NCI-H187 treated with DMSO at 0.1 percent for 48 hours (cell line): ENCODE measurements at regions not wholly inside any gene's neighbourhood (a gene's known extent, or its start where the extent isn't known, plus 50 kb on each side); places are given as distances from the start of the nearest gene placed in this dataset.
"Not testable (repeated sequence)": the region's sequence is repeated elsewhere in the genome, so short reads cannot be mapped to it uniquely, and the experiment has no call there.

Experiments used
- DNase-seq: peaks from one replicate; lab custom pipeline; 2025; lab: John Stamatoyannopoulos, UW

DNA sequence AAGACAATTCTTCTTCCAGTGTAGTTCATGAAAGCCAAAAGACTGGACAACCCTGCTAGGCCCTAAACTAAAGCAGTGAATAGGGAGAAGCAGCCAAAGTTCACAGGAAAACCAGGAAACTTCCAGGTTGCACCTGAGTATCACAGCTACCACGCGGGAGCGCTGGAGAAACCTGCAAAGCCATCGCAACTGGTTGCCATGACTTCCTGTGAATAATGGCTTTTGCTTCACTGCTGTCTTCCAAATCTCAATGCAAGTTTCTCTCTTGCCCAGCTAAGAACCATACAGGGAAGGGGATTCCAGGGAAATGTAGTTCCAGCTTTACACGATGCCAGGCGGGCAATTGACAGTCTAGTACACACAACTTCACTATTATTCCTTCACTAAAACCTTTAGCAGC, 114.1 kb downstream of the GXYLT1 start:
- no peak for DNase-seq

DNA sequence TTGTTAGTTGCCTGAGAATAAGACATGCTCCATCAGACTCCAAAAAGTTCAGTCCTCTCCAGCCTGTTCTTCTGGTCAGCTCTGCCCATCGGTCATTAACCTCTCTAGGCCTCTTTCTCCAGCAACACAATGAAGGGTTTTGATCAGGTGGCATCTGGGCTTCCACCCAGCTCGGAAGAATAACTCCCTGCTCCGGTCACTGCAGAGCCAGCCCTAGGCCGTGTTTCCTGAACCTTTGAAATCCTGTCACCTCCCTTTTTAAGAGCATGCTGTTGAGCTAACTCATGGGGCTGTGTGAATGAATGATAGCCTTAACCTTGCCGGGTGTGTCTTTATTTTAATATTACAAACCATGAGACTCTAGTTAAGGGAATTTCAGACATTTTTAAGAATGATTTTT, 117.1 kb downstream of the GXYLT1 start:
- DNase-seq = no peak

DNA sequence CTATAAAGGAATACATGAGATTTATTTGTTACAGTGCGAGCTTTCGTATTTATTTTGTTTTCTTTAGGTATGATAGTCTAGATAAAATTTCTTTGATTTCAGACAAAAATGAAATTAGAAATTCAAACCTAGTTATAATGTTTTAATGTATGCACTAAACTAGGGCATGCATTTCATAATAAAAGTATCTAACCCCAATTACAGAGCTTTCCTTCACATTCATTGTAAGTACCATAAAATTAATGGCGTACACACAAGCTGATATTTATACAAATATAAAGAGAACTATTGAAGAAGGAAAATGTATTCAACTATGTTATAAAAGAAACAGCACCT, 120.2 kb downstream of the GXYLT1 start:
- DNase-seq = no peak

DNA sequence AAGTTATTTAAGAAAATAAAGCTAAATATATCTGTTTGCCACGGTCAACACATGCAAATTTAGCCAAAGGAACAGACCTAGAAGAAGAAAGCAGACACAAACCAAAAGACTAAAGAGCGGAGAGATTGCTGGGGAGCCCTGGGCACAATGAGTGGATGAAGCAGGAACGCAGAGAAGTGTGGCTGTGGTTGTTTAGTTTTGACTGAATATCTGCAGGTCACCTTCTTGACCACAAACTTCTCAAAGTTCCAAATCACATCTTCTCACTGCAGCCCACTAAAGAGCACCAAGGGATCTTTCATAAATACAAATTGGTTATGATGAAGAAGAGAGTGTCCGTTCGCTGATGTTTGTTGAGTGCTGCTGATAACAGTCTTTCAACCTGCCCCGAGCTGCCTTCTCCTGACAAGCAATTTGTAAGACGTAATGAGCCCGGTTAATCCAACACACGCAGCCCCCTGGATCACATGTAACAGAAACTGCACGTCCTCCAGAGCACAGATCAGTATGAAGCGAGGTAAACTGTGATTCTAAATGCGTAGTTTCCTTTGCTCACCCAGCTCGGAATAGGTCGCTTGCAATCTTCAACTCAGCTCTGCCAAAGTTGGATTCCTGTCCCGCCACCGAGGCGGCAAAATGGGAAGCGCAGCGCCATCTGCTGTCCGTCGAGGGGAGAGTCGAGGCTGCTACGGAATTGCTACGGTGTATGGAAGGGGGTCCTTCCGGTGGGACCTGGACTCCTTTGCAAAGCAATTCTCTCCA, 120.8 kb downstream of the GXYLT1 start:
- no peak for DNase-seq

DNA sequence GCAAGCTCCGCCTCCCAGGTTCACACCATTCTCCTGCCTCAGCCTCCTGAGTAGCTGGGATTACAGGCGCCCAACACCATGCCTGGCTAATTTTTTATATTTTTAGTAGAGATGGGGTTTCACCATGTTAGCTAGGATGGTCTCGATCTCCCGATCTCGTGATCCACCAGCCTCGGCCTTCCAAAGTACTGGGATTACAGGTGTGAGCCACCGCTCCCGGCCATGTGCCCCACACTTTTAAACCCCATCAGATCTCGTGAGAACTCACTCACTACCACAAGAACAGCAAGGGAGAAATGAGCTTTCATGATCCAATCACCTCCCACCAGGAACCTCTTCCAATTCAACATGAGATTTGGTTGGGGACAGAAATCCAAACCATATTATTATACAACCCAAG, 122.7 kb downstream of the GXYLT1 start:
- not testable (repeated sequence) for DNase-seq

DNA sequence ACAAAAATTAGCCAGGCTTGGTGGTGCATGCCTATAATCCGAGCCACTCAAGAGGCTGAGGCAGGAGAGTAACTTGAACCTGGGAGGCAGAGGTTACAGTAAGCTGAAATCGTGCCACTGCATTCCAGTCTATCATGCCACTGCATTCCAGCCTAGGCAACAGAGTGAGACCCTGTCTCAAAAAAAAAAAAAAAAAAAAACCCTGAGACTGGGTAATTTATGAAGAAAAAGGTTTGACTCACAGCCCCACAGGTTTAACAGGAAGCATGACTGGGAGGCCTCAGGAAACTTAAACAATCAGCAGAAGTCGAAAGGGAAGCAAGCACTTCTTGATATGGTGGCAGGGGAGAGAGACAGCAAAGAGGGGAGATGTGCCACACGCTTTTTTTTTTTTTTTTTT, 123.2 kb downstream of the GXYLT1 start:
- DNase-seq = no peak

DNA sequence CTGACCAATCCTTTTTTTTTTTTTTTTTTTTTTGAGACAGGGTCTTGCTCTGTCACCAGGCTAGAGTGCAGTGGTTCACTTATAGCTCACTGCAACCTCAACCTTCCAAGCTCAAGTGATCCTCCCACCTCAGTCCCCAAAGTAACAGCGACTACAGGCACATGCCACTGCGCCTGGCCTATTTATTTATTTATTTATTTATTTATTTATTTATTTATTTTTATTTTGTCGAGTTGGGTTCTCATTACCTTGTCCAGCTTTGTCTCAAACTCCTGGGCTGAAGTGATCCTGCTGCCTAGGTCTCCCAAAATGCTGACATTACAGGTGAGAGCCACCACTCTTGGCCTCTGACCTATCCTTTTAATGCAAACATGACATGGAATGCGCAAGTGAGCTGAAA, 124.4 kb downstream of the GXYLT1 start:
- no peak for DNase-seq

DNA sequence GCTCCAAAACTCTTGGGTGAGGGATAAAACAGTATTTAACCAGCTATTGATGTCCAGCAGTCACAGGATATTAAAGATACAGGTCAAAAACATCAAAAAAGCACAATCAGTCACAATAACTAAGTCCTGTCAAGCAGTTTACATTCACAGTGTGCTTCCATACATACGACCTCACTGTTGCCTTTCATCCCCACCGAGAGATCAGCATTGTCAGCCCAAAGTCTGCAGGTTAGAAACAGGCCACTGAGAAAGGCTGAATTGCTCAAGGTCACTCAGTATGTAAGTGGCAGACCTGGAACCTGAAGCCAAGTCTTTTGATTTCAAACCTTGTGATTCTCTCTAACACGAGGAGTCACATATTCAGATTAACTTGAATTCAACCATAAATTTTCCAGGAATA, 124.9 kb downstream of the GXYLT1 start:
- DNase-seq = no peak

DNA sequence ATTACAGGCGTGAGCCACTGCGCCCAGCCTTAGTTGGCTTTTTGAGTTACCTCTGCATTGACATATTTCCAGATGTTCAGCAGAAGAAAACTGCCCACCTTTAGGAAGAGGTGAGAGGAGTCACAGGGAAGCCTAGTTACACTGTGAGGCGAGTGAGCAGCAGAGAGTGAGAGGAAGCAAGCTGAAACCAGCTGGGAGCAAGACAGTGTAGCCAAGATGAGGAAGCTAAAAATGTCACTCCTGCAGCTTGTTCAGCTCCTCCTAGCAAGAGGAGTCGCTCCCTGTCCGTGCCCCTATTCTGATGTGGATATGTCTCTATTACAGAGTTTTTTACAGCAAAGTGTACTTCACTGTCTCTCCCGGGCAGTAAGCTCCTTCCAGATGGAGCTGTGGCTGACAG, 127.6 kb downstream of the GXYLT1 start:
- no peak for DNase-seq

DNA sequence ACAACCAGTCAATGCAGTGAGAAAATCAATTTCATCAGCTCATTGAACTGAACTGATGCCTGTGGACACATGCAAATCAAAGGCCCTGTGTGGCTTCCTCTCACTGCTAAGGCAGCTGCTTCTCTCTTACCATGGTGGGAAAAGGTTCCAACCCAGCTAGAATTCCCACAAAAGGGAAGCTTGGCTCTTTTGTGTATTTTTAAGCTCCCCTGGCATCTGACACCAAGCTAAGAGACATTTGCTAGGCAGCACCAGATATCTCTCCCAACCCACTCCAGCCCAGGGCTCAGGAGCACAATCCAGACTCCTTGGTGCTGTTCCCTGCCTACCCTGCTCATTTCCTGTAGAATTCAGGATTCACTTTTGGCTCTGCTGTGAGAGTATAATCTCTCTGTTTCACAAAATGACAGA, 129.6 kb downstream of the GXYLT1 start:
- DNase-seq = no peak

DNA sequence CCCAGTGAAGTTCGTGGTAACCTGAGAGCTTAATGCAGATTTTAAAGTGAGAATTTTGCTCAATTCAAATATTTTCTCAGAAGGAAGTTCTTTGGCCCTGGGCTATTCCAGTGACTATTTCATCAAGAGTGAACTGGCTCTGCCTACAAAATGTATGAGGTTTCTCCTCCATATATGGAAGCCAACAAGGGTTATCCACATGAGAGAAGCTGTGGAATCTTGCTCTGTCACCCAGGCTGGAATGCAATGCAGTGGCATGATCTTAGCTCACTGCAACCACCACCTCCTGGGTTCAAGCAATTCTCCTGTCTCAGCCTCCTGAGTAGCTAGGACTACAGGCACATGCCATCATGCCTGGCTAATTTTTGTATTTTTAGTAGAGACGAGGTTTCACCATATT, 132.2 kb downstream of the GXYLT1 start:
- DNase-seq = not testable (repeated sequence)

DNA sequence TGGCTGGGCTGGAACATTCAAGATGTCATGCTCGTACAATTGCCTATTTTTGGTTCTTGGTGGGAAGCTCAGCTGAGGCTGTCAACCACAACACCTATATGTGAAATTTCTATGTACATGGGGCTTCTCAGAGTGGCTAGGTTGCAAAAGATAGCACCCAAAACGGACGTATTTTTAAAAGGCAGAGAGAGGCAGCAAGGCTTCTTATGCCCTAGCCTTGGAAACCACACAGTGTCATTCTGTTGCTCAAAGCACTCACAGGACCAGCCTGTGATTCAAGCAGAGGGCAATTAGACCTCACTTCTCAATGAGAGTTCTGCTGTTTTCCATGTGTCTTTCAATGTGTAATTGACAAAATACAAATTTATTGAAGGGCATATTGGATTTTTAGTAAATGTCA, 134.0 kb downstream of the GXYLT1 start:
- DNase-seq = no peak

DNA sequence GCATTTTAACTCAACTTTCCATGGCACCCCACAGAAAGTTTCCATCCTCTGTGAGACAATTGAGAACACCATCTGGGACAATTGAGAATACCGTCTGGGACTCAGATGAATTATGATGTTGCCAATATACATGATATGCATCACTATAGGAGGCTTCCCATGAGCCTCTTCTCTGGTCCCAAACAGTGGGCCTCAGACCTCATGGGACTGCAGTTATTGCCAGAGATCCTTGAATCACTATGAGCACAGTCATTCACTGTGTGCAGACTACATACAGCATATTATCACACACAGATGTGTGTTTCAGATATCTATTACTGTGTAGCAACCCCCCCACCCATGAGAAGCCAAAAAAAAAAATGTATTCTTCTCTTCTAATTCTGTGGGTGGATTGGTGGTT, 134.4 kb downstream of the GXYLT1 start:
- no peak for DNase-seq

DNA sequence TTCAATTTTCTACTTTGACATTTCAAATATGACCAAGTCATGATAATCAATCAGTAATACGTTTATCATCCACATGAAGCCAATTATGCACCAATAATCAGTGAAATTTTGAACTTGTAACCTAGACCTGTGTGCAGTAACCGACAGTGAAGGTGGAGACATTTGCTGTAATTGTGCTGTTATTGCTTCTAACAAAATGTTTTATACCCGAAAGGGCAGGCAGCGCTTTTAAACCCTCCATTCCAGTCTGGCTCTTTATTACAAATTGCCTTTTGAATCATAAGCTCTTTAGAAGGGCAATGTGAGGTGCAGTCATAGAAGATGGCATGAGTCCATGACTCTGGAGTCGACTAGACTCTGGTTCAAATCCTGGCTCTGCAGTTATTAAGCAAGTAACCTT, 135.7 kb downstream of the GXYLT1 start:
- DNase-seq = no peak

DNA sequence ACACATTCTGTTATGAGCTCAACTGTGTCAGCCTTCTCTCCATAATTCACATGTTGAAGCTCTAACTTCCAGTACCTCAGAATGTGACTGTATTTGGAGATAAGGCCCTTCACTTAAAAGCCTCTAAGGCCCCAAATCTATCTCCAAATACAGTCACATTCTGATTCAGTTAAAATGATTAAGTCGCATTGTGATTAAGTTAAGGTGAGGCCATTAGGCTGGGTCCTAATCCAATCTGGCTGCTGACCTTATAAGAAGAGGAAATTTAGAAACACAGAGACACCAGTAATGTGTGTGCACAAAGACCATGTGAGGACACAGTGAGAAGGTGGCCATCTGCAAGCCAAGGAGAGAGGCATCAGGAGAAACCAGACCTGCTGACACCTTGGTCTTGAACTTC, 141.6 kb downstream of the GXYLT1 start:
- no peak for DNase-seq

DNA sequence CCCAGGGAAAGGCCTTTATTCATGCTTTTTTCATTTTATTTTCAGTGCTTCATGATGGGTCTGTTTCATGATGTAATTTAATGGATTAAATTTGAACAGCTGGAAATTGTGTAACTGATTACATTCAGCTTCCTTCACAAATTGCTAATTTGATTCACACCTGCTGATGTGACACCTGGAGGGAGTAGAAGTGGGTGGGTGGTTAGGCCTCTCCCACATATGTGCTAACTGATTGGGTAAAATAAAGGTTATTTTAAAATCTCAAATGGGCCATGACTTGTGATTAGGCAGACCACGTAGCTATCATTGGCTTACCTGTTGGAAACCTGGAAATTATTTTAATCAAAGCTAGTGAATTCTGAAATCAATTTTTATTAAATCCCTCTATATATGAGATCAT, 142.1 kb downstream of the GXYLT1 start:
- no peak for DNase-seq

DNA sequence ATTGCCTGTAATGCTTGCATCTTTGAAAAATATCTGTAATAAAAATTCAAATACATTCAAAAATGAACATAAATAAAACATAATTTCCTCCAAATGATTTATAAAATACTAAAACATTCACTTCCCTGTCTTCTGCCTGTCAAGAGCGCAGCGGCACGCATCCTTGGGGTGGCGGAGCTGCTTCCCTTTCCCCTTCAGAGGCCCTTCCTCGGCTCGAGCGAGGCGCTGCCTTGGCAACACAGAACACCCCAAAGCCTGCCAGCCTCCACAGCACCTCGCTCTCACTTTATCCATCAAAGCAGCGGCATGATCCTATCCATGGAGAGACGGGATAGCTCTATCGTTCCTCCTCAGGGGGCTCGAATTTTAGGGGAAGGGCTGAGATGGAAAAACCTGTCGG, 146.2 kb downstream of the GXYLT1 start:
- no peak for DNase-seq

DNA sequence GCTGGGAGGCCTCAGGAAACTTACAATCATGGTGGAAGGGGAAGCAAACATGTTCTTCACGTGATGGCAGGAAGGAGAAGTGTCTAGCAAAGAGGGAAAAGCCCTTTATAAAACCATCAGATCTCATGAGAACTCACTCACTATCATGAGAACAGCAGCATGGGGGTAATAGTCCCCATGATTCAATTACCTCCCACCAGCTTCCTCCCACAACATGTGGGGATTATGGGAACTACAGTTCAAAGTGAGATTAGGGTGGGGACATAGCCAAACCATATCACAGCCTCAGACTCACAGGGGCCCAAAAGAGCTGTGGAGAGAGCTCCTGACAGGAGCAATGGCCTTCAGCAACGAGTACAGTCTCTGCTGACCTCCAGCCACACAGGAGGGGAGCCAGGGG, 151.4 kb downstream of the GXYLT1 start:
- DNase-seq = no peak

DNA sequence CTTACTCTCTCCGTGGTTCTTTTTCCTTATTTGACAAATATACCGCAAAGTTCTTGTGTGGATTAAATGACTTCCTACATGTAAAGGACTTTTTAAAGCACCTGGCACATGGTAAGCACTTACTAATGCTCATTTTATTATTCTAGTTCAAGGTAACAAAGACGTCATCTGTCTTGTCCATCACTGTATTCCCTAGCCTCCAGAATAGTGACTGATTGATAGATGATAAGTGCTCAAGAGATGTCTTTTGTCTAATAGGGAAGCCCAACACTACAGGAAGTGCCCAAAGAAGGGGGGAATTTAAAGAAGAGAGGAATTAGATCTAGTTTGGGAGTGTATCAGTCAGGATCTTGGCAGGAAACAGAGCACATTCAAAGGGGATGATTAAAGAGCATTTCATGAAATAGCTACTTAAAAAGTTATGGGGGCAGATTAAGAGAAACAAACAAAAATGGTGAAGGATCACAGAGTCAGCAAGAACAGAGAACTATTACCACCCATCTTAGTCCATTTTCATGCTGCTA, 151.9 kb downstream of the GXYLT1 start:
- DNase-seq = peak; percentile 29

DNA sequence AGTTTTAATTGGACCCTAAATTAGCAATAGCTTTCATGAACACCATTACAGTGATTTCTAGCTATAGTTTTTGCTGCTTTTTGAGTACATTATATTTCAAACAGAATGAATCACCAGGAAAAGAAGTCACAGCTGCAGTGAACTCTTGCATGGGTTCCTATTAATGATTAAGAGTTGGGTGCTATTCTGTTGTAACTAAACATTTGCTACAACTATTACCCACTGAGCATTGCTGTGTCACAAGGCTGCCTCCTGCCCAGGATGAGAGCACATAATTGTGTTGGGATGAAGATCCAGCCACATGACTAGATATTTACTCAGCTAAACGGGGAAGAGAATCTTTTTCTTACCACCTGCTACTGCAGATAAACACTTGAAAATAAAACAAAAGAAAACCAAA, 152.7 kb downstream of the GXYLT1 start:
- DNase-seq = peak; percentile 21

DNA sequence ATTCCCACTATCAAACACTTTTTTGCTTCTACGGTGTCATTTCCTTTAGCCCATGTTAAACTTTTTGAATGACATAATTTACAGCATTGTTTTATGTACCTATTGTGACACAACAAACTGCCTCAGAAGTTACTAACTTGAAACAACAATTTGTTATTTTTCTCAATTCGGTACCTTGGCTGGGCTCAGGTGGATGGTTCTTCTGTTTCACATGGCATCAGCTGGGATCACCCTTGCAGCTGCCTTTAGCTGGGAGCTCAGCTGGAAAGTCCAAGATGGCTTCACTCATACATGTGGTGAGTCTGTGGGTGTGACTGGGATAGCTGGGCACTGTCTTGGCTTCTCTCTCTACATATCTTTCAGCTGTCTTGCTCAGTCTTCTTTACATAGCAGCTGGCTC, 156.0 kb downstream of the GXYLT1 start:
- DNase-seq = no peak

DNA sequence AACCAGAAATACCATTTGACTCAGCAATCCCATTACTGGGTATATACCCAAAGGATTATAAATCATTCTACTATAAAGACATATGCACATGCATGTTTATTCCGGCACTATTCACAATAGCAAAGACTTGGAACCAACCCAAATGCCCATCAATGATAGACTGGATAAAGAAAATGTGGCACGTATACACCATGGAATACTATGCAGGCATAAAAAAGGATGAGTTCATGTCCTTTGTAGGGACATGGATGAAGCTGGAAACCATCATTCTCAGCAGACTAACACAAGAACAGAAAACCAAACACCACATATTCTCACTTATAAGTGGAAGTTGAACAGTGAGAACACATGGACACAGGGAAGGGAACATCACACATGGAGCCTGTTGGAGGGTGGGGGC, 158.2 kb downstream of the GXYLT1 start:
- not testable (repeated sequence) for DNase-seq

DNA sequence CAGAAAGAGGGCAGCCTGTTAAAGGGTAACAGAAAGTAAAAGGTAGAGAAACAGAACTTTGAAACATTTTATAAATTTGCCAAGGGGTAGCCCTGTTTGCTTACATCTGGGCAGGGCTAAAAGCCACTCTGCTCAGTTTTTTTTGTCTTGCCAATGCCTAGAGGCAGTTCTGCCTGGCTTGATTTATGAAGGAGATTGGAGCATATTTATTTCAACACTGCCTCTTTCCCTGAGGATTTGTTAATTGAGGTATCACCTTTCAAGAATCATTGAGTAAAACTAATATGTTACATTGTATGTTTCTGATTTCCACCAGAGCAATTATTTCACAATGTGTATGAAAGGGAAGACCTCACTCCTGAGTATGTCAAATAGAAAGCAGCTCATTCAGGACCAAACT, 160.8 kb downstream of the GXYLT1 start:
- peak; percentile 83 for DNase-seq

DNA sequence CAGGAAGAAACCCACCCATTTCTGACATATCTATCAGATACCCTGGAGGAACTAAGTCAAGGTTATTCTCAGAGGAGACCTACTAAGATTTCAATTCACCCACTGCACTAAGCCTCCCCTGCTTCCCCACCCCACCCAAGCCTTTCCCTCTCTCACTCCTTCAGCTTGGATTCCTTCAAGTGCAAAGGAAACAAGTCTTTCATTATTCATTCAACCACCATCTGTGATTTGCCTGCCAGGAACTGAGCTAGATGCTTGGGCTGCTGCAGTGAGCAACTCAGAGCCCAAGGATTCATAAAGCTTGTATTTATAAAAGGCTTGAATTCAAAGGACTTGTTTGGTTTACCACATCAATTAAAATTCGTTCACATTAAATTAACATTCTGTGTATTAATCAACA, 161.3 kb downstream of the GXYLT1 start:
- no peak for DNase-seq
